NCI-H748 treated with DMSO at 0.1 percent for 48 hours (cell line): ENCODE measurements at regions not wholly inside any gene's neighbourhood (a gene's known extent, or its start where the extent isn't known, plus 50 kb on each side); places are given as distances from the start of the nearest gene placed in this dataset.
"Not testable (repeated sequence)": the region's sequence is repeated elsewhere in the genome, so short reads cannot be mapped to it uniquely, and the experiment has no call there.

ENCODE experiments used
- DNase-seq: peaks from one replicate; lab custom pipeline; 2025; lab: John Stamatoyannopoulos, UW

- no peak for DNase-seq
These were observed 106.9 kb upstream of the ATL2 start for GRCh38 chr2:38483776-38484501.

GRCh38 chr2:38482710-38483109 is 105.6 kb upstream of the ATL2 start:
- not testable (repeated sequence) for DNase-seq

- no peak for DNase-seq
These were observed 103.5 kb upstream of the ATL2 start for GRCh38 chr2:38480617-38481016.

GRCh38 chr2:38477006-38477405 is 99.9 kb upstream of the ATL2 start:
- no peak for DNase-seq

- DNase-seq = no peak
These were observed 98.5 kb upstream of the ATL2 start for GRCh38 chr2:38475567-38475881.

- no peak for DNase-seq
These were observed 97.9 kb upstream of the ATL2 start for GRCh38 chr2:38474715-38475566.

- DNase-seq = no peak
These were observed 97.0 kb upstream of the ATL2 start for GRCh38 chr2:38474021-38474456.

GRCh38 chr2:38473333-38474005 is 96.4 kb upstream of the ATL2 start:
- no peak for DNase-seq

GRCh38 chr2:38470115-38470514 is 93.0 kb upstream of the ATL2 start:
- no peak for DNase-seq

- no peak for DNase-seq
These were observed 90.8 kb upstream of the ATL2 start for GRCh38 chr2:38467768-38468455.

GRCh38 chr2:38466876-38467767 is 90.0 kb upstream of the ATL2 start:
- DNase-seq = no peak

- DNase-seq = no peak
These were observed 89.3 kb upstream of the ATL2 start for GRCh38 chr2:38466409-38466808.

GRCh38 chr2:38465789-38466127 is 88.7 kb upstream of the ATL2 start:
- DNase-seq = no peak

GRCh38 chr2:38464971-38465788 is 88.1 kb upstream of the ATL2 start:
- no peak for DNase-seq

- DNase-seq = no peak
These were observed 86.7 kb upstream of the ATL2 start for GRCh38 chr2:38463752-38464151.

GRCh38 chr2:38462121-38462661 is 85.1 kb upstream of the ATL2 start:
- DNase-seq = no peak

- no peak for DNase-seq
These were observed 84.4 kb upstream of the ATL2 start for GRCh38 chr2:38461470-38461869.

GRCh38 chr2:38460313-38460712 is 83.2 kb upstream of the ATL2 start:
- no peak for DNase-seq

- DNase-seq = no peak
These were observed 77.0 kb upstream of the ATL2 start for GRCh38 chr2:38454081-38454480.

- DNase-seq = not testable (repeated sequence)
These were observed 74.7 kb upstream of the ATL2 start for GRCh38 chr2:38451778-38452177.
